NCI-H2081 (cell line): ENCODE measurements at regions not wholly inside any gene's neighbourhood (a gene's known extent, or its start where the extent isn't known, plus 50 kb on each side); places are given as distances from the start of the nearest gene placed in this dataset.

Experiments used
- DNase-seq, 2 experiments: peaks; one replicate each; lab custom pipeline; 2025; lab: John Stamatoyannopoulos, UW

GRCh38 chr1:193799948-193800690 lies 613.7 kb upstream of the B3GALT2 start:
- no peak for DNase-seq

- no peak for DNase-seq
Measured at GRCh38 chr1:193799371-193799770, 613.0 kb upstream of the B3GALT2 start.

DNA sequence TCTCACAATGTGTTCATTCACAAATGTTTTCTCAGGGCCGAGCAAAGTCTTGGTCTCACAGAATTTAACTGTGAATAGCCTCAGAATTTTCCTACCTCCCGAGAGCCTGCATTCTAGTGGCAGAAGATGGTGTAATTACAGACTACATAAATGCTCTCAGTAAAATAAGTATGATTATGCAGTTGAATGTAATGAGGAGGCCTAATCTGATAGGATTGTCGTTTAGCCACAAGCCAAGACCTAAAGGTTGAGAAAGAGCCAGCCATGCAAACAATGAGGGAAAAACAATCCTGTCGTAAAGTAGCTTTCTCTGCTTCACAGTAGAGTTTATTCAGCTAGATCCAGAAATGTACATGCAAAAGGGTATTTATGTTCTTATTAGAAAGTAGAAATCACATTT lies 607.8 kb upstream of the B3GALT2 start:
- DNase-seq = peak in 1 of 2 experiments; percentile 5

GRCh38 chr1:193791746-193792145 lies 605.3 kb upstream of the B3GALT2 start:
- no peak for DNase-seq

DNA sequence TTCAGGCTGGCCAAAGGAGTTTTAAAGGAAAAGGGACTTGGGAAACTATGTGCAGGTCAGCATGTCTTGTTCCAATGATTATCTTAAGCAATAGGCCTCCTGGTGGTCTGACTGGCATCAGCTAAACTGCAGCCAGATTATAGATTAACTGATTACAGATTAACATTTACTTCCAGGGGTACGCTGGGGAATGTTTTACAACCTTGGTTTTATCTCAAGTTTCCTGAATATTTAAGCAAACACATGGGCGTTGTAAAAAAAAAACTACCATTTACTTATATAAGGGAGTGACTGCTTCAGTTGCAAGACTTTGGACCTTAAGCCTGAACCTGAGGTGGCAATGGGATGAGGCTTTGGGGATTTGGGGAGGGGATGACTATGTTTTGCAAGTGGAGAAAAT lies 600.6 kb upstream of the B3GALT2 start:
- DNase-seq = no peak

GRCh38 chr1:193785850-193786420 lies 599.5 kb upstream of the B3GALT2 start:
- DNase-seq = no peak

DNA sequence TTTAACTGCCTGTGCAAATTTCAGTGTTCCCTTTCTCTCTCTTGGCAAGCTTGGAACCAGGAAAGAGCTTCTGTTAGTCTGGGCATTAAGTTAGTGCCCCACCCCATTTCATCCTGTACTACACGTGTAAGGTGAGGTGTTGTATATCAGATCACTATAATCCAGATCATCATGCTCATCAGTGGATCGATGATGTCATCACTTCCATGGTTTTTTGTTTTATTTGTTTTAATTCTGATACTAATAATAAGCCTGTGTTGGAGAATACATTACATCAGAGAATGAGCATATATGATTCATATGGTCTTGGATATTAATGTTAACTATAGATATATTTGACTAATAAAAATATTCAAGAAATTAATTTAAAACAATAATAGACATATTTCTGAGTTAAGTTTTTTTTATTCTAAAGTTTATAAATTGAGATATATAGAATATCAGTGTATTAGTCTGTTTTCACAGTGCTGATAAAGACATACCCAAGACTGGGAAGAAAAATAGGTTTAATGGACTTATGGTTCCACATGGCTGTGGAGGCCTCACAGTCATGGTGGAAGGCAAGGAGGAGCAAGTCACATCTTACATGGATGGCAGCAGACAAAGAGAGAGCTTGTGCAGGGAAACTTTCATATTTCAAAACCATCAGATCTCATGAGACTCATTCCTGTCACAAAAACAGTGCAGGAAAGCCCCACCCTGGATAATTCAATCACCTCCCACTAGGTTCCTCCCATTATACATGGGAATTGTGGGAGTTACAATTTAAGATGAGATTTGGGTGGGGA lies 588.3 kb upstream of the B3GALT2 start:
- DNase-seq = no peak

DNA sequence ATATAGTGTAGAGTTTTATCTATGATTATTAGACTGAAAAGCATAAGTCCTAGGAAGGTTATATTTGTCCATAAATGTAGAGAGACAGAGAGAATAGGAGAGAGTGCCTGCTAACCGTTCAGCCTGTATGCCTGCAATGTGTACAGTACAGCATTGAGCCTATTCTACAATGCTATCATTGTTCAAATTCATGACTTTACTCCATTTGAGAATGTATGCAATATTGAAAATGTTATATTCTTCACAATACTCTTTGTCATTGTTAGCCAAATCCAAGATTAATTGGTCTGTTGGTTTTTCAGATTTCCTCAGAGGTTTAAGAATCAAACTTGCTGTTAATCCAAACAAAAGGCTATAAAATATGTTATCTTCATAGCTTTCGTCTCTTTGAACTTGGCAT lies 585.2 kb upstream of the B3GALT2 start:
- no peak for DNase-seq

DNA sequence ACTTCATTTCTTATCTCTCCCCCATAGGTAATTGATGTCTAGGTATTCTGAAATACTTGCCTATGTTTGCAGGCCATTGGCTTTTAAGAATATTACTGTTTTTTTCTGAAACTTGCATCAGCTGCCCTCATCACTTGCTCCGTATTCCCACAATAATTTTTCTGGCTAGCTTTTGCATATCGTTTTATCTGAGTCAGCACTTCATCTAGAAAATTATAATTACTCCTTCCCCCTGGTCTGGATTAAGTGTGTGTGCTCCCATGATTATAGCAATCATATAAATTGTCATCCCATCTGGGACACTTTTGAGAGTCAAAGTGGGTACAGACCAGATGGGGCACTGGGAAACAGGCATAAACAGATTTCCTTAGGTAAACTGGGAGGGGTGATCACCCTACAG lies 583.2 kb upstream of the B3GALT2 start:
- peak in 1 of 2 experiments; percentile 11 for DNase-seq

- no peak for DNase-seq
Measured at GRCh38 chr1:193767886-193768285, 581.5 kb upstream of the B3GALT2 start.

GRCh38 chr1:193766329-193766728 lies 579.9 kb upstream of the B3GALT2 start:
- no peak for DNase-seq

GRCh38 chr1:193763266-193763665 lies 576.9 kb upstream of the B3GALT2 start:
- DNase-seq = no peak

- DNase-seq = no peak
Measured at GRCh38 chr1:193762236-193762635, 575.8 kb upstream of the B3GALT2 start.

- no peak for DNase-seq
Measured at GRCh38 chr1:193755441-193755840, 569.0 kb upstream of the B3GALT2 start.

- DNase-seq = peak in 1 of 2 experiments; percentile 17
Measured at GRCh38 chr1:193754732-193755427, 568.5 kb upstream of the B3GALT2 start.

DNA sequence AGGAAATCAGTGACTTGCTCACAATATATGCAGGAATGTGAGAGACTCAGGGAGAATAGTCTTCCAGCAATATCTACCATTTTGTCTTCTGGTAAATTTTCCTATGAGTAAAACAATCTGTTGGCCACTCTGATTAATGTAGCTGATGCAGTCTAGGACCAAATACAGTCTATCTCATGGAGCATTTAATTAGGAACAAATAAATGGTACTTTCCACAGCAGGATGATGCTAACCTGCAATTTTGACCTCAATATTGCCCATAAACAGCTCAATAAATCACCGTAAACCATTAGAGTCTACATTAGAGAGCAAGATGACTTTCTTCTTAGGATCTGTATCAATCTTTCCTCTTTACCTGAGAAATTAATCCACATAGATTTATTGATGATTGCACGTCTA lies 567.7 kb upstream of the B3GALT2 start:
- DNase-seq = no peak

- no peak for DNase-seq
Measured at GRCh38 chr1:193753038-193753756, 566.8 kb upstream of the B3GALT2 start.

GRCh38 chr1:193749868-193750267 lies 563.5 kb upstream of the B3GALT2 start:
- DNase-seq = no peak

DNA sequence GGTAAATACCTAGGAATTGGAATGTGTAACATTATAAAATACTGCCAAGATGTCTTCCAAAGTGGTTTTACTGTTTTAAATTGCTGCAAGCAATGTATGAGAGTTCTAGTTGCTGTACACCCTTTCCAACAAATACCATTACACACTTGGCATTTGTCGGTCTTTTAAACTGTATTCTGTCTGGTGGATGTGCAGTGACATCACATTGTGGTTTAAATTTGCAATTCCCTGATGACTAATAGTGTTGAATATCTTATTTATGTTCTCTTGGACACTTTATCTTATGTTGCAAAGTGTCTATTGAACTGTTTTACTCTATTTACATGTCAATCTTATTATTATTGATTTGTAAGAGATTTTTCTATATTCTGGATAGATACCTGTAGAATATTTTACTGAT lies 561.2 kb upstream of the B3GALT2 start:
- DNase-seq = no peak

DNA sequence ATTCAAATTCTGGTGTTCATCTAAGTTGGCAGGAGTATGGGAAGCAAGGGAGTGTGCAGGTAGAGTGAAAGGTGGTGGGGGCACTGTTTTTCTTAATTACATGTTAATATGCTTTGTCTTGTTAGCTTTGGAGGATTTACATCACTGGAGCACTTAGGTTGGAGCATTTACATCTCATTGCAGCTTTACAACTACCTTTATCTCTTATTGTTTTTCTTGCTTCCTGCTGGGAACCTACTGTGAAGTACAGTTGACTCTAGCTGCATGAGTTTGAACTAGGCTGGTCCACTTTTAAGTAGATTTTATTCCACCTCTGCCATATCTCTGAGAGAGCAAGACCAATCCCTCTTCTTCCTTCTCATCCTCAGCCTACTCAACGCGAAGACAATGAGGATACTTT lies 554.8 kb upstream of the B3GALT2 start:
- peak in 1 of 2 experiments; percentile 72 for DNase-seq

DNA sequence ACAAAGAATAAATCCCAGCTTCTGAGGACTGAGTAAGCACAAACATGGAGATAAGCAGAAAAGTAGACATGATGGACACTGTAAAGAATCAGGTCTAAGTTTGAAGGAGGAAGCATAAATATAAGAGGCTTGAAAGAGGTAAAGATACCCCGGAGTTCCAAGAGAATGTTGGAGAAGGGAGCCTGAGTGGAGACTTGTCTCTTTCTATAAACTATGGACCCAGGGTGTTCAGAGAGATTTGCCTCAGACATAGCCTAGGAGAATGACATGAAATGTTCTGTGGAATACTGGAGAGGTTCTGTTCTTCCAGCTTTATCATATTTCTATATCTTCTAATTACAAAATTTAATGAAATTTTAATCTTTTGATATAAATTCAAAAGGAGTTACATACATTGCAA lies 554.3 kb upstream of the B3GALT2 start:
- no peak for DNase-seq

GRCh38 chr1:193736507-193736906 lies 550.1 kb upstream of the B3GALT2 start:
- no peak for DNase-seq
